BJ (cell line): ENCODE measurements at regions not wholly inside any gene's neighbourhood (a gene's known extent, or its start where the extent isn't known, plus 50 kb on each side); places are given as distances from the start of the nearest gene placed in this dataset.

ENCODE experiments used
- CTCF ChIA-PET: fragments of 350-600 bp; formaldehyde crosslinking; extraction: SDS; loops from one replicate; lab custom pipeline; 2021; ENCODE audit warnings: antibody characterized with exemption, inconsistent platforms; lab: Yijun Ruan, JAX
- POLR2A ChIA-PET: fragments of 300-600 bp; sonication (Branson Sonifier 250); formaldehyde crosslinking; extraction: SDS; loops from one replicate; lab custom pipeline; 2021; ENCODE audit warnings: antibody characterized with exemption; lab: Charles Lee
- DNase-seq: peaks from one replicate; pipeline ENCODE4 v3.0.0-alpha.2; 2011; ENCODE audit warnings: low read depth
- H3K27me3 ChIP-seq: 2 replicates; pipeline ENCODE4 v1.6.0; 2011; ENCODE audit warnings: low read length; ENCODE audit not compliant: control insufficient read depth, insufficient read depth
- H3K36me3 ChIP-seq: 2 replicates; pipeline ENCODE4 v1.5.1; 2011; ENCODE audit warnings: low read length; ENCODE audit not compliant: control insufficient read depth, insufficient read depth
- H3K4me3 ChIP-seq: 2 replicates; pipeline ENCODE4 v1.5.1; 2011; ENCODE audit warnings: low read depth, mild to moderate bottlenecking, control low read depth, low read length
- TF ChIP-seq, protein P1 (sequence below): IDR thresholded peaks from 2 replicates; pipeline ENCODE4 v1.5.1; 2011; ENCODE audit warnings: low read depth, mild to moderate bottlenecking, control low read depth, inconsistent platforms, low read length, moderate library complexity; ENCODE audit not compliant: insufficient read depth

- CTCF ChIA-PET = no interaction called here
Measured at GRCh38 chr4:175380841-175381240, 431.2 kb downstream of the GPM6A start.

GRCh38 chr4:175385797-175386196 is 426.3 kb downstream of the GPM6A start:
- ChIA-PET CTCF (no interaction called here), POLR2A (no interaction called here)
- TF ChIP-seq, protein P1, sequence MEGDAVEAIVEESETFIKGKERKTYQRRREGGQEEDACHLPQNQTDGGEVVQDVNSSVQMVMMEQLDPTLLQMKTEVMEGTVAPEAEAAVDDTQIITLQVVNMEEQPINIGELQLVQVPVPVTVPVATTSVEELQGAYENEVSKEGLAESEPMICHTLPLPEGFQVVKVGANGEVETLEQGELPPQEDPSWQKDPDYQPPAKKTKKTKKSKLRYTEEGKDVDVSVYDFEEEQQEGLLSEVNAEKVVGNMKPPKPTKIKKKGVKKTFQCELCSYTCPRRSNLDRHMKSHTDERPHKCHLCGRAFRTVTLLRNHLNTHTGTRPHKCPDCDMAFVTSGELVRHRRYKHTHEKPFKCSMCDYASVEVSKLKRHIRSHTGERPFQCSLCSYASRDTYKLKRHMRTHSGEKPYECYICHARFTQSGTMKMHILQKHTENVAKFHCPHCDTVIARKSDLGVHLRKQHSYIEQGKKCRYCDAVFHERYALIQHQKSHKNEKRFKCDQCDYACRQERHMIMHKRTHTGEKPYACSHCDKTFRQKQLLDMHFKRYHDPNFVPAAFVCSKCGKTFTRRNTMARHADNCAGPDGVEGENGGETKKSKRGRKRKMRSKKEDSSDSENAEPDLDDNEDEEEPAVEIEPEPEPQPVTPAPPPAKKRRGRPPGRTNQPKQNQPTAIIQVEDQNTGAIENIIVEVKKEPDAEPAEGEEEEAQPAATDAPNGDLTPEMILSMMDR = no peak
- Histone ChIP-seq H3K4me3 (no peak overlapping the region), H3K27me3 (no peaks in the 10 kb centered on the region), H3K36me3 (no peaks in the 10 kb centered on the region)
- DNase-seq = no peak

More at GRCh38 chr4:175380841-175381240, 431.2 kb downstream of the GPM6A start:
- POLR2A ChIA-PET = no interaction called here
- Histone ChIP-seq H3K36me3 (no peaks in the 10 kb centered on the region), H3K4me3 (no peak overlapping the region), H3K27me3 (no peaks in the 10 kb centered on the region)
- no peak for DNase-seq
- TF ChIP-seq, protein P1 = no peak

DNA sequence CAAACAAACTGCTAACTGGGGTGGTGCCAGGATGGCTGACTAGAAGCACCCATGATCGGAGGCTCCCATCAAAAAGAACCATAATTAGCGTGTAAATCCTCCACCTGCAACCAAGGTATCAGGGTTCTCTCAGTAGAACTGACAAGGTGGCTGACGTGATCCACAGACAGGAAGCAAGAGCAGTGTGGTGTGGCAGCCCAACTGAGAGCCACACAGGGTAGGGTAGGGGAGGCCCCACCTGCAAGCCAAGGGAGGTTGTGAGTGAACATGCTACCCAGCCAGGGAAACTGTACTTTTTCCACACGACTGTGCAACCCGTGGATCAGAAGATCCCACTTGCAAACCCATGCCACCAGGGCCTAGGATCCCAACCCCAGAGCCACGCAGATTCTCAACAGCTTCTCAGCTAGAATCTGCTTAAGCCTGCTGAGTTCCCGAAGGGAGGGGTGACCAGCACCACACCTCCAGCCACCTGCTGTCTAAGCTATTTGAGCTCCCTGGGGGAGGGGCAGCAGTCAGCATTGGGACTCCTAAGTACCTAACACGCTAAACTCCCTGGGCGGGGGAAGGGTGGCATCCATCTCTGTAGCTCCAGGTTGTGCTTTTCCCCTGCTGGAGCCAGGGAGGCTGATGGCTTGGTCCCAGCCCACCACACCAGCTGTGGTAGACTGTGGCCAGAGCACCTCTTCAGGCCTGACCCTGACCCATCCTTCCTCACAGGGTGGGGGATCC is 425.1 kb downstream of the GPM6A start:
- POLR2A ChIA-PET = no interaction called here
- H3K36me3 ChIP-seq = no peaks in the 10 kb centered on the region
- no peaks in the 10 kb centered on the region for H3K27me3 ChIP-seq
- DNase-seq = no peak
- CTCF ChIA-PET = no interaction called here
- TF ChIP-seq, protein P1 = no peak
- H3K4me3 ChIP-seq = no peak overlapping the region

DNA sequence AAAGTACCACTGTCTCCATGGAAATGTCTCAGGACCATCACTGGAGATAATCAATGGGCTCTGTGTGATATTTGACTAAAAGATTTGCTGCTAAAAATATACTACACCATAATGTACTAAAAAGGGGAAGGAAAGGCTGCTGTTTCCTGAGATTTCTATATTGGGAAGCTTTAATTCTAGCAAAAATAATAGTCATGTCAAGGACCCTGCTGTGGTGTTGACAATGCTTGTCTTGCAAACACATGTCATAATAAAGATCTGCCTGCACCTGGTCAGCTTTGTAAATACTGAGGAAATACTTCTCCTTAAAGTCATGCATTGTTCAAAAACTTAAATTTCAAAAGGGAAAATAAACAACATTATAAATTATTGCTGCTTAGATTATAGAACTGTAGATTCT is 417.9 kb downstream of the GPM6A start:
- POLR2A ChIA-PET = no interaction called here
- CTCF ChIA-PET = interaction anchor here (0.5 kb wide), 1 partner anchor 60 kb away, joined by 3 read pairs; no protein-coding TSS in a partner anchor

GRCh38 chr4:175405961-175406360 is 406.1 kb downstream of the GPM6A start:
- Histone ChIP-seq H3K27me3 (no peaks in the 10 kb centered on the region), H3K4me3 (no peak overlapping the region), H3K36me3 (no peaks in the 10 kb centered on the region)
- ChIA-PET CTCF (no interaction called here), POLR2A (interaction anchor here (0.5 kb wide), 1 partner anchor 22 kb away, joined by 3 read pairs; no protein-coding TSS in a partner anchor)
- TF ChIP-seq, protein P1 = no peak
- DNase-seq = no peak

More for the DNA sequence above, 417.9 kb downstream of the GPM6A start:
- Histone ChIP-seq H3K36me3 (no peaks in the 10 kb centered on the region), H3K27me3 (no peaks in the 10 kb centered on the region), H3K4me3 (no peak overlapping the region)
- no peak for DNase-seq
- TF ChIP-seq, protein P1 = no peak
